ENCODE measurements at regions not wholly inside any gene's neighbourhood (a gene's known extent, or its start where the extent isn't known, plus 50 kb on each side); places are given as distances from the start of the nearest gene placed in this dataset.
"Not testable (repeated sequence)": the region's sequence is repeated elsewhere in the genome, so short reads cannot be mapped to it uniquely, and the experiment has no call there.

DNA sequence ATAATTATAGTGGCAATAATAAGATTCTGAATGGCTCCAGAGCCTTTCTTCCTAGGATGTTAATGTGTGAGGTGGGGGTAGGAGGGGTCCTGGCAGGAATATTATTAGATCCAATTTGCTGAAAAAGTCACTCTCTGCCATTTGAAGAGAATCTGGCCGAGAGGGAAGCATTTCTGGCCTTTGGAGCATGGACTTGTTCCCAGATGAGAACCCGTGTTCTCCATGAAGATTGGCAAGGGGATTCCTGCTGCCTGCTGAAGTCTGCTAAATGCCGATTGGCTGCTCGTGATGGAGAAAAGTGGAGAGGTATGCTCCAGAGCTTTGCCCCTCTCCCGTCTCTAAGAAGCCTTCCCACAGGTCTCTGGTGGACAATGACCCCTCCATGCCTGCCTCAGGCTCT lies 135.6 kb downstream of the TRIM43 start:
- TF ChIP-seq, protein P1, sequence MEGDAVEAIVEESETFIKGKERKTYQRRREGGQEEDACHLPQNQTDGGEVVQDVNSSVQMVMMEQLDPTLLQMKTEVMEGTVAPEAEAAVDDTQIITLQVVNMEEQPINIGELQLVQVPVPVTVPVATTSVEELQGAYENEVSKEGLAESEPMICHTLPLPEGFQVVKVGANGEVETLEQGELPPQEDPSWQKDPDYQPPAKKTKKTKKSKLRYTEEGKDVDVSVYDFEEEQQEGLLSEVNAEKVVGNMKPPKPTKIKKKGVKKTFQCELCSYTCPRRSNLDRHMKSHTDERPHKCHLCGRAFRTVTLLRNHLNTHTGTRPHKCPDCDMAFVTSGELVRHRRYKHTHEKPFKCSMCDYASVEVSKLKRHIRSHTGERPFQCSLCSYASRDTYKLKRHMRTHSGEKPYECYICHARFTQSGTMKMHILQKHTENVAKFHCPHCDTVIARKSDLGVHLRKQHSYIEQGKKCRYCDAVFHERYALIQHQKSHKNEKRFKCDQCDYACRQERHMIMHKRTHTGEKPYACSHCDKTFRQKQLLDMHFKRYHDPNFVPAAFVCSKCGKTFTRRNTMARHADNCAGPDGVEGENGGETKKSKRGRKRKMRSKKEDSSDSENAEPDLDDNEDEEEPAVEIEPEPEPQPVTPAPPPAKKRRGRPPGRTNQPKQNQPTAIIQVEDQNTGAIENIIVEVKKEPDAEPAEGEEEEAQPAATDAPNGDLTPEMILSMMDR (conservative IDR thresholded peaks at IDR 0.05; ENCODE audit: low read length), result not testable (repeated sequence)
- not testable (repeated sequence) for TF ChIP-seq EZH2phosphoT487 (IDR thresholded peaks at IDR 0.05; ENCODE audit: borderline replicate concordance, low read depth, low read length)

Measured in OCI-LY7 (cell line).